K562 (cell line): ENCODE measurements at regions not wholly inside any gene's neighbourhood (a gene's known extent, or its start where the extent isn't known, plus 50 kb on each side); places are given as distances from the start of the nearest gene placed in this dataset.
A peak's percentile ranks its signal among the peaks of the same experiment; 100 is the strongest.

ENCODE experiments used
- HLTF ChIP-seq: fragments of 450-650 bp; IDR thresholded peaks from 2 replicates; pipeline ENCODE4 v1.6.1; 2016
- RERE ChIP-seq: sonication (generic); formaldehyde crosslinking; IDR thresholded peaks from 2 replicates; pipeline ENCODE4 v1.8.0; 2023; ENCODE audit warnings: missing genetic modification reagents, mild to moderate bottlenecking, borderline replicate concordance
- ZBTB2 ChIP-seq: fragments of 450-650 bp; IDR thresholded peaks from 2 replicates; pipeline ENCODE4 v1.6.1; 2016; ENCODE audit warnings: antibody characterized with exemption
- ZFP36 ChIP-seq: fragments of 150-350 bp; IDR thresholded peaks from 2 replicates; pipeline ENCODE4 v1.6.1; 2018; ENCODE audit warnings: low read length, low read depth; ENCODE audit not compliant: partially characterized antibody

GRCh38 chr22:22835771-22836291 lies 51.8 kb upstream of the IGLL5 start (continued):
- TF ChIP-seq RERE (CRISPR knock-in tag) = peak; percentile 93
- TF ChIP-seq ZBTB2 = no peak
- TF ChIP-seq ZFP36 = no peak
- no peak for TF ChIP-seq HLTF
